Lung microvascular endothelial cell (primary cell): ENCODE measurements at regions not wholly inside any gene's neighbourhood (a gene's known extent, or its start where the extent isn't known, plus 50 kb on each side); places are given as distances from the start of the nearest gene placed in this dataset.

Source experiments
- DNase-seq, 2 donors: peaks; one replicate each; pipeline versions ENCODE4 v3.0.0 to v3.0.0-alpha.2; 2010; ENCODE audit warnings: low read depth in 2 of 2

DNA sequence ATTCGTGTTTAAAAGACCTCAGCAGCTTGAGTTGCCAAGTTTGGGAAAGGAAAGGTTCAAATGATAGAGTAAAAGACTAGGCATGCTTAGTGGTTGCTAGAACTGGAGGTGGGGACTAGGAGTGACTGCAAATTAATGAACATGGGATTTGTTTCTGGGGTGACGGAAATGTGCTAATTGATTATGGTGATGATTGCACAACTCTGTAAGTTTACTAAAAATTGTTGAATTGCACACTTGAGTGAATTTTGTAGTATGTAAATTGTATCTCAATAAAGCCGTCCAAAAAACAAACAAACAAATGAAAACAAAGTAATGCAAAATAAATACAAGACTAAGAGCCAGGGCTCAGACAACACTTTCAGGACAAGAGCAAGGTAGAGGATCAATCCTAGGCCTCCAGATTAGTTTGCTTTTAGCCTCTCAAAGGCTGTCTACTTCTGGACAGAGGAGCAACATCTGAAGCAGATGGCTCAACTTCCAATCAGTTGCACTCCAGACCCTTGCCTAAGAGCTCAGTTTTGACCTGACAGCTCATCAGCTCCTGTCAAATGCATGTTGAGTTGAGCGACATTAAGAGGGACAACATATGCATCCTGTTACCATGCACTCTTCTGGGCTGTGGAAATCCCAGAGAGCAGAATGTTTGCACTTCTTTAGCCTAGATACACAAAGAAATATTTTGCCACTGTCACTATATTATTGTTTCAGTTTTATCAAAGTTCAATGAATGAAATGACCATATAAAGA lies 111.2 kb upstream of the ASIC2 start:
- no peak for DNase-seq

DNA sequence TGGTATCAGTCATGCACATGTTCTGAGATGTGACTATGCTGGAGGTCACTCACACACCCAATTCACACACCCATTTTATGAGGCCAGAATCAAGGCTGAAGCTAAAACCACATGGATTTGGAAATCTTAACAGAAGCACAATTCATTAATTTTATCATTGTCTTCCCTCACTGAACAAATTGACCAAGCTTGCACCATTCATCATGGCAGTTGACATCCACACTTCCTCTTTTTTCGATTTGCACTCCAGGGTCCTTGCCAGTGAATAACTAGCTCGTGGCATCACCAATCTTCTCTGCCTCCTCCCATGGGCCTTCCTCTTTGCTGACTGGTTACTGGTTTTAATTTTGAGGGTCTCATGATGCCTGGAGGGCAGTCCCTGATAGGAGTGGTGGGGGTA lies 123.0 kb upstream of the ASIC2 start:
- no peak for DNase-seq

DNA sequence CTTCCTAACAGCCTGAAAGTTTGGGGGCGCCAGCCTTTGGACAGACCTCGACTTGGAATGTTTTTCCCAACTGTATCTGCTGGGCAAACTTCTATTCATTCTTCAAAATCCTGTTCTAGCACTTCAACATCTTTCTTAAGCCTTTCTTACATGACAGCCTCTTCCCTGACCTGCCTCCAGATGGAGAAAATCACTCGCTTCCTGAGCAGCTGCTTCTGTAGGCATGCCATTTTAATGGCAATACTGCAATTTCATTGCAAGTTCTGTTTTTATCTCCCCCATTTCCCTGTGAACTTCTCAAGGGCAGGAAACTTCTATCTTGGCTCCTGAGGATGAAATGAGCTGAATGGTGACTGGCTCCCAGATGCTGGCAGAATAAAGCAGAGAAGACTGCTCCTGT lies 128.8 kb upstream of the ASIC2 start:
- no peak for DNase-seq

DNA sequence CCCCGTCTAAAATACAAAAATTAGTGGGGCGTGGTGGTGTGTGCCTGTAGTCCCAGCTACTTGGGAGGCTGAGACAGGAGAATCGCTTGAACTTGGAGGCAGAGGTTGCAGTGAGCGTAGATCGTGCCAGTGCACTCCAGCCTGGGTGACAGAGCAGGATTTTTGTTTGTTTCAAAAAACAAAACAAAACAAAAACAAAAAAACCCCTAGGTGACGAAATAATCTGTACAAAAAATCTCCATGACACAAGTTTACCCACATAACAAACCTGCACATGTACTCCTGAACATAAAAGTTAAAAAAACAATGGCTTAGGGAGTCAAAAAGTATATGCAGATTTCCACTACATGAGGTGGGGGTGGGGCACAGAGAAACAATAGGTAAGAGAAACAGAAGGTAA lies 140.5 kb upstream of the ASIC2 start:
- no peak for DNase-seq

DNA sequence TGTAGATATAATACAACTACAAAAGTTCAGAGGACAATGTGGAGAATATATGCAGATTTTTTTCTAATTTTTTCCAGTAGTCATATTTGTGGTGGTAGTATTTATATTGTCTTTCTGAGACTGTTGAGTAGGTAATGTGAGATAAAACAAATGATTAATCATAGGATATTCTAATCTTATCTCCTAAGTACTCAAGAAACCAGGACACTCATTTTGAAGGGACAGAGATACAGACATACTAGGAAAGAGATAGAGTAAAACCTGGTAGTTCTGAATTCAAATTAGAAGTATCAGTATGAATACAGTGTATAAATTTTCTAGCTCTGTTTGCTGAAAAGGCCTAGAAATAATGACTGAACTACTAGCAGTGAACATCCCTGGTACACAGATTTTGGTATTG lies 141.7 kb upstream of the ASIC2 start:
- no peak for DNase-seq

DNA sequence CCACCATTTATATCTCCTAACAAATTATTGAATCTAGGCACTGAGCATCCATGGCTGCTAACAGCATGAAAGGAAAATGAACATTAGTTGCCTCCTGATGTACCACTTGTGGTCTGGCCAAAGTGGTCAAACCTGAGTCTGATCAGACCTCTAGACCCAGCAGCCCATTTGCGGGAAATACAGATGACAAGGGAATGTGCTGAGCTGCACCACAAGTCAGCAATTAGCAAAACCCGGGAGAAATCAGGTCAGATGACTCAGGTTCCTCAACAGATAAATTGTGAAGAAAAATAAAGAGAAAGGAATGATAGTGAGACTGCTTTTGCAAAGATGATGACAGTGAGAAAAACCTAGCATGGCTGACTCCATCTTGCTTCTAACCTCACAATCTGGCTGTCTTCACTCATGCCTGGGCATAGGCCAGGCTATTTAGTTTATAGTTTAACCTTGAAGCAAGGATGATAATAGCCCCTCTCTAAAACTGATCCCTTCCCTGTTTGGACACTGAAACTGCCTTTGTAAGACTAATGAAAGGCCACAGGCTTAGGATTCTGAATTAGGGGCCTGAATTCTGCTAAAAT lies 142.7 kb upstream of the ASIC2 start:
- DNase-seq = no peak

DNA sequence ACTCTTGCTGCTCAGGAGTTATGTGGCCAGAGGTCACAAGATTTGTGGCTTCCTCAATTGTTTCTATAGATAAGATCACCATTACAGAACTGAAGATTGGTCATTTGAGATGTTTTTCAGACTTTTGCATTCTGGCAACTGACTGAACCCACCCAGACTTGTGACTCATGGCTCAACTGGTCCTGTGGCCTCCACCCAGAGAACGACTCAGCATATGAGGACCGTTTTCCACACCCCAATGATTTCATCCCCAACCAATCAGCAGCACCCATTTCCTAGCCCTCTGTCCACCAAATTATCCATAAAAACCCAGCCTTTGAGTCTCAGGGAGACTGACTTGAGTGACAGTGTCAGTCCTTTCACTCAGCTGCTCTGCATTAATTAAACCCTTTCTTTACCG lies 143.2 kb upstream of the ASIC2 start:
- DNase-seq = no peak

DNA sequence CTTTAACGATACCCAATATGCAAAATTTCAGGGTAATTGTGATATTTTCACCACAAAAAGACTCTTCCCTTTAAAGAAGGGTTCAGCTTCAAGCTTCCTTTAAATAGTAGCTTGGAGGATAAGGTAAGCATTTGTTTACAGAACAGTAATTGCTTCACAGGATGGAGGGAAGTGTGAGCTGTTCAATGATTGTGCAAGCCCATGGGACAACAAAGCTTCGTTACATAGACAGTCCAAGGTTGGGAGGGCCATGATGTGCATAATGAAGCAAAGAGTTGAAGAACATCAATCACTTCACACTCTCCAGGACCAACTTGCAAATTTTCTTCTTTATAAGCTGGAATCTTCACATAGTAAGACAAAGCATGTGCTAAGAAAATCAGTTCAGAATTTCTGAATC lies 145.0 kb upstream of the ASIC2 start:
- no peak for DNase-seq

- no peak for DNase-seq
Observed at GRCh38 chr17:33438578-33438977, 145.5 kb upstream of the ASIC2 start.

GRCh38 chr17:33442320-33442719 lies 149.2 kb upstream of the ASIC2 start:
- no peak for DNase-seq

- no peak for DNase-seq
Observed at GRCh38 chr17:33444731-33445130, 151.6 kb upstream of the ASIC2 start.

- DNase-seq = no peak
Observed at GRCh38 chr17:33447090-33447489, 154.0 kb upstream of the ASIC2 start.

DNA sequence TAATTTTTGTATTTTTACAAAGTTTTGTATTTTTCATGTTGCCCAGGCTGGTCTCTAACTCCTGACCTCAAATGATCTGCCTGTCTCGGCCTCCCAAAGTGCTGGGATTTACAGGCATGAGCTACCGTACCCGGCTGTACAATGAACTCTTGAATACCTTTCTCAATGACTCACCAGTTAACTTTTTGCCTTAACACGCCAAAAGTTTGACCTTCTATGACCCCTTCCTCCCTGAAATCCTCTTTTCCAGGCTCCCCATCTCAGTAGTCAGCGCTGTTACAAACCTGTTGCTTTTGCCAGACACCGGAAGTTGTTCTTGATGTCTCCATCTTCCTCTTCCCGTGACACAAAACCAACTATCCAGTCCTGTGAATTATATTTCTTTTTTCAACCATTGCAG lies 158.1 kb upstream of the ASIC2 start:
- no peak for DNase-seq

GRCh38 chr17:33457477-33457876 lies 164.4 kb upstream of the ASIC2 start:
- DNase-seq = no peak

- no peak for DNase-seq
Observed at GRCh38 chr17:33459078-33459940, 166.2 kb upstream of the ASIC2 start.

DNA sequence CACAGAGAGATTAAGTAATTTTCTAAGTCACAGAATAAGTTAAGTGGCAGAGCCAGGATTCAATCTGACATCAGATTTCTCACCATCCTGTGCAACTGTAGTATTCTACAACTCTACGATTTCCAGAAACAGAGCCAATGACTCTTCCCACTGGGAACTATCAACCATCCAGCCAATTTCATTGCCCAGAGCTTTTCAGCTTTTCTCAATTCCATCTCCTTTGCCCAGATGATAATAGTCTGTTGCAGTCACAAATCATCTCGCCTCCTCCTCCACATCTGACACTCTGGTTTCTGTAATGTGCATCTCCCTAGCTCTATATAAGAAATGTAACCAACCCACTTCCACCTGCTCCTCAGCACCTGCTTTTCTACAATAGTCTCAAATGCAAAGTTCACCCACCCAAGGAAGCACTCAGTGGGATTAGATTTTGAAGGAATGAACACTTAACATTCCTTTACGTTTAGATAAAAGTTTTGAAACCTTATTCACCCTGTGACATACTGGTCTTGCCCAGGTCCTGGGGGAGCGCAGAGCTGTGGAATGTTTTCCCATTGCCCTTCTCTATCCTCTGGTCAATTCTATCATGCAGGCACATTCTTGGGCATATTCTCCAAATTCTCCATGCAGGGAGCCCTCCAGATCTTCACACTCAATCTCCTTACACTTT lies 167.8 kb upstream of the ASIC2 start:
- DNase-seq = no peak

DNA sequence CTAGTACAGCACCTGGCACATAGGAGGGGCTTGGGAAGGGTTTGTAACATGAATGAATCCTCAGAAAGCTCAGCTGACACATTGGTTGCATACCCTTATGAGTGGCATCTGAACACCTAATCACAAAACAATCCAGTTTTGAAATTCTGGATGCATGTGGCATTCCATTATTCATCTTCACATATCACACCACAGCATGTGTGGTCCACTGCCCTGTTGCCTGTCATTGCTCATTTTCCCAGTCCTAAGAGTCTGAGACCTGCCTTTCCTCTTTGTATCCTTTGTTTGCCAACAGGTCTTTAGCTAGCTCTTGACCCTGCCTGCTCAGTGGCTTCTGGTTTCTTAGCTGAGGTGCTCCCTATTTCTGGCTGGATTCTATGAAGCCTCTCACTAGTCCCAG lies 170.8 kb upstream of the ASIC2 start:
- no peak for DNase-seq

- DNase-seq = no peak
Observed at GRCh38 chr17:33464669-33465280, 171.7 kb upstream of the ASIC2 start.

DNA sequence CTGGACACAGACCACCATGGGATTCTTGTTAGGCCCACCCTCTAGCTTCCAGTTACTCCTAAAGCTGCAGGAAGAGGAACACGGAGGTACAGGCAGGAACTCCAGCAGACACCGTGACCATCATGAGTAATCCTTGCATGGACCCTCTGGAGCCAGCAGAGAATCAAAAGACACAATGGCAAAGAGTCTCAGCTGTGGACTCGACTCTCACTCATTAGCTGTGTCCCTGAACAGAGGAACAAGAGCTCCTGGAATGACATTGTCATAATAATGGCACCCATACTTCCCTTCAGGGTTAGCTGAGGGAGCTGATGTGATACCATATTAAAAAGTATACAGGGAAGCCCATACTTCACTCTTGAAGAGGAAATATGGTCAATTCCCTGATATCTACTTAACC lies 176.3 kb upstream of the ASIC2 start:
- no peak for DNase-seq

DNA sequence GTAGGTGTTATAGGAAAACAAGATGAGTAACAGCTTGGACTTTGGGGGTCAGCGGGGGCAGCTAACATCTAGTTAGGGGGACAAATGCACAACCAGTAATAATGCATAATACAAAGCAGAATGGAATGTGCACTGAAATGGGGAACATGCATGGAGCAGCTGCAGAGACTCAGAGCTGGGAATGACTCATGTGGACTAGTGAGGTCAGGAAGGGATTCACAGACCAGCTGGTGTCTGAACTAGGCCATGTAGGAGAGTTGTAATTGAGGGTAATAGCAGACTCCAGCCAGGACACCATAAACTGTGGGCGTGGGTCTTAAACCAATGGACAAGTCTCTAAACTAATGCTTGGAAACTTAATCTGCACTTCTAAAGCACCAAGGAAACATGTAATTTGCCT lies 176.8 kb upstream of the ASIC2 start:
- DNase-seq = peak; percentile 25 to 41

- no peak for DNase-seq
Observed at GRCh38 chr17:33473061-33473460, 180.0 kb upstream of the ASIC2 start.

GRCh38 chr17:33474789-33475188 lies 181.7 kb upstream of the ASIC2 start:
- DNase-seq = no peak
